B cell (primary cell): ENCODE measurements at regions not wholly inside any gene's neighbourhood (a gene's known extent, or its start where the extent isn't known, plus 50 kb on each side); places are given as distances from the start of the nearest gene placed in this dataset.

Experiments
- ATAC-seq: fragments of 200-7000 bp; cut with Tn5 transposase; one replicate; pipeline ENCODE4 v1.10.0; 2021; ENCODE audit warnings: low read depth, mild to moderate bottlenecking, moderate number of reproducible peaks, moderate library complexity
- CTCF ChIA-PET: fragments of 350-600 bp; sonication (Branson Sonifier 250); formaldehyde crosslinking; loops from one replicate; lab custom pipeline; 2021; ENCODE audit warnings: antibody characterized with exemption, inconsistent platforms; lab: Charles Lee
- POLR2A ChIA-PET: fragments of 350-600 bp; sonication (Branson Sonifier 250); formaldehyde crosslinking; loops from one replicate; lab custom pipeline; 2021; ENCODE audit warnings: antibody characterized with exemption; lab: Charles Lee
- DNase-seq: peaks from one replicate; pipeline ENCODE4 v3.0.0; 2013
- H2AFZ ChIP-seq: 2 replicates; pipeline ENCODE4 v1.6.1; 2012; ENCODE audit warnings: mild to moderate bottlenecking, low read depth, low read length; ENCODE audit not compliant: insufficient read depth, poor library complexity, severe bottlenecking
- H3K27ac ChIP-seq, 2 donors: 1 replicate in 1 of 2; 2 replicates in 1 of 2; pipeline ENCODE4 v1.5.1; 2012 to 2013; ENCODE audit warnings: low read length in 2 of 2, mild to moderate bottlenecking in 2 of 2, moderate library complexity in 1 of 2
- H3K27me3 ChIP-seq, 4 experiments: fragments of 200-600 bp in 1 of 4; sonication (generic) in 1 of 4; replicated peaks in 1 of 4; 1 replicate in 2 of 4; 2 replicates in 2 of 4; pipeline versions ENCODE4 v1.6.1 to v1.7.0; 2013 to 2016; ENCODE audit warnings: low read length in 3 of 4, mild to moderate bottlenecking in 2 of 4, mixed read lengths in 1 of 4, moderate library complexity in 1 of 4; ENCODE audit not compliant: insufficient read depth in 4 of 4, control insufficient read depth in 3 of 4; ENCODE audit errors: control extremely low read depth in 1 of 4
- H3K36me3 ChIP-seq, 2 experiments: replicated peaks in 1 of 2; 1 replicate in 1 of 2; 2 replicates in 1 of 2; pipeline versions ENCODE4 v1.6.1 to v1.7.1; 2013; ENCODE audit warnings: low read length in 1 of 2; ENCODE audit not compliant: insufficient read depth in 2 of 2, control insufficient read depth in 1 of 2; ENCODE audit errors: control extremely low read depth in 1 of 2, extremely low read depth in 1 of 2
- H3K4me1 ChIP-seq, 2 donors: fragments of 200-600 bp in 1 of 2; sonication (generic) in 1 of 2; 1 replicate in 1 of 2; 2 replicates in 1 of 2; pipeline versions ENCODE4 v1.5.1 to v1.6.1; 2013 to 2017; ENCODE audit warnings: low read length in 2 of 2; ENCODE audit not compliant: control insufficient read depth in 2 of 2, insufficient read depth in 2 of 2
- H3K4me2 ChIP-seq: replicated peaks from 2 replicates; pipeline ENCODE3; 2012; ENCODE audit warnings: mild to moderate bottlenecking, low read depth, low read length; ENCODE audit not compliant: poor library complexity, severe bottlenecking
- H3K4me3 ChIP-seq, 5 experiments: fragments of 200-600 bp in 1 of 5; sonication (generic) in 1 of 5; 1 replicate in 3 of 5; 2 replicates in 2 of 5; pipeline versions ENCODE4 v1.5.1 to v1.7.0; 2011 to 2016; ENCODE audit warnings: low read length in 4 of 5, mild to moderate bottlenecking in 4 of 5, low read depth in 2 of 5, control low read depth in 1 of 5, moderate library complexity in 1 of 5; ENCODE audit not compliant: insufficient read depth in 1 of 5; ENCODE audit errors: control extremely low read depth in 1 of 5, extremely low read depth in 1 of 5
- H3K79me2 ChIP-seq: fragments of 200-600 bp; sonication (generic); one replicate; pipeline ENCODE4 v1.6.0; 2016; ENCODE audit warnings: low read length; ENCODE audit not compliant: control insufficient read depth, insufficient read depth
- H3K9ac ChIP-seq: fragments of 200-600 bp; sonication (generic); 2 replicates; pipeline ENCODE4 v1.6.1; 2017; ENCODE audit warnings: mild to moderate bottlenecking, low read length, moderate library complexity
- H3K9me3 ChIP-seq, 3 donors: one replicate each; pipeline versions ENCODE4 v1.6.1 to v1.7.1; 2013; ENCODE audit warnings: low read length in 2 of 3; ENCODE audit not compliant: control insufficient read depth in 2 of 3, insufficient read depth in 1 of 3; ENCODE audit errors: control extremely low read depth in 1 of 3
- H4K20me1 ChIP-seq: 2 replicates; pipeline ENCODE4 v1.6.0; 2012; ENCODE audit warnings: mild to moderate bottlenecking, low read length; ENCODE audit not compliant: insufficient read depth, control insufficient read depth, poor library complexity, severe bottlenecking
- H3K27ac Mint-ChIP-seq: one replicate; pipeline ENCODE4 v1.8.0; 2021; ENCODE audit warnings: mixed read lengths
- H3K27me3 Mint-ChIP-seq: one replicate; pipeline ENCODE4 v1.8.0; 2021; ENCODE audit warnings: mixed read lengths
- H3K4me1 Mint-ChIP-seq: one replicate; pipeline ENCODE4 v1.8.0; 2021; ENCODE audit warnings: mixed read lengths
- H3K4me3 Mint-ChIP-seq: one replicate; pipeline ENCODE4 v1.8.0; 2021; ENCODE audit warnings: mixed read lengths
- H3K9me3 Mint-ChIP-seq: one replicate; pipeline ENCODE4 v1.8.0; 2022; ENCODE audit warnings: mixed read lengths; ENCODE audit not compliant: insufficient read depth
- EZH2 ChIP-seq: IDR thresholded peaks from 2 replicates; pipeline ENCODE4 v1.6.1; 2012; ENCODE audit warnings: borderline replicate concordance, low read depth, mild to moderate bottlenecking, moderate library complexity, low read length; ENCODE audit not compliant: insufficient read depth, poor library complexity, severe bottlenecking
- WGBS: methylation state at CpG from one replicate; pipeline ENCODE4 v1.1.5; 2013; ENCODE audit warnings: missing lambda C conversion rate; ENCODE audit not compliant: insufficient coverage; 5-methylcytosine and 5-hydroxymethylcytosine counted together
- intact Hi-C: fragments of 100-400 bp; cut with micrococcal nuclease; formaldehyde crosslinking; loops from one replicate; pipeline ENCODE4 v1.10.0; 2022
- TF ChIP-seq, protein P1 (sequence below): fragments of 200-600 bp; IDR thresholded peaks from one replicate; pipeline ENCODE4 v1.8.0; 2022; ENCODE audit warnings: antibody characterized with exemption, mild to moderate bottlenecking

DNA sequence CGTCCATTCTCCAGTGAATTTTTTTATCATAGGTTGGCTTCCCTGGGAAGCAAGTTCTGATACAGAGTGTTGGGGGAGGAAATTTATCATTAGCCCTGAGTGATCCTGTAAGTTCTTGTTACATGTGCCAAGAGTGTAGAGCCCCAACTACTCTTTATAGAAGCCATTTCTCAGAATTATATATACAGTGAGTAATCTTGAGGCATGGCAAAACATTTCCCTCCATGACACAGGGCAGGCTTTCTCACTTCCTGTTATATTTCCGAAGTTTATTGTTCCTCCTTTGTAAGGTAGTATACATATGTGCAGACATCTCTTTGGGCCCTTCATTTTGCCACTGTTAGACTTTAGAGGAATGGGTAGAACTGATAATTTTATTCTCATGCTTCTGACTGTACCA is 484.7 kb upstream of the NRXN1 start:
- no peak for DNase-seq
- Mint-ChIP-seq H3K4me3 (no peak overlapping the region), H3K27me3 (no peaks in the 10 kb centered on the region), H3K4me1 (no peaks in the 10 kb centered on the region), H3K9me3 (no peaks in the 10 kb centered on the region), H3K27ac (no peak overlapping the region)
- ChIA-PET POLR2A (no interaction called here), CTCF (no interaction called here)
- no peaks in the 10 kb centered on the region for H4K20me1 ChIP-seq
- no peak for ATAC-seq
- no peak overlapping the region for H3K9ac ChIP-seq
- H2AFZ ChIP-seq, result no peak overlapping the region
- no peak for TF ChIP-seq EZH2
- TF ChIP-seq, protein P1, sequence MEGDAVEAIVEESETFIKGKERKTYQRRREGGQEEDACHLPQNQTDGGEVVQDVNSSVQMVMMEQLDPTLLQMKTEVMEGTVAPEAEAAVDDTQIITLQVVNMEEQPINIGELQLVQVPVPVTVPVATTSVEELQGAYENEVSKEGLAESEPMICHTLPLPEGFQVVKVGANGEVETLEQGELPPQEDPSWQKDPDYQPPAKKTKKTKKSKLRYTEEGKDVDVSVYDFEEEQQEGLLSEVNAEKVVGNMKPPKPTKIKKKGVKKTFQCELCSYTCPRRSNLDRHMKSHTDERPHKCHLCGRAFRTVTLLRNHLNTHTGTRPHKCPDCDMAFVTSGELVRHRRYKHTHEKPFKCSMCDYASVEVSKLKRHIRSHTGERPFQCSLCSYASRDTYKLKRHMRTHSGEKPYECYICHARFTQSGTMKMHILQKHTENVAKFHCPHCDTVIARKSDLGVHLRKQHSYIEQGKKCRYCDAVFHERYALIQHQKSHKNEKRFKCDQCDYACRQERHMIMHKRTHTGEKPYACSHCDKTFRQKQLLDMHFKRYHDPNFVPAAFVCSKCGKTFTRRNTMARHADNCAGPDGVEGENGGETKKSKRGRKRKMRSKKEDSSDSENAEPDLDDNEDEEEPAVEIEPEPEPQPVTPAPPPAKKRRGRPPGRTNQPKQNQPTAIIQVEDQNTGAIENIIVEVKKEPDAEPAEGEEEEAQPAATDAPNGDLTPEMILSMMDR, result no peak
- no peak overlapping the region for H3K27ac ChIP-seq
- H3K36me3 ChIP-seq, result no peaks in the 10 kb centered on the region
- no peaks in the 10 kb centered on the region for H3K9me3 ChIP-seq
- H3K79me2 ChIP-seq, result no peaks in the 10 kb centered on the region
- H3K4me3 ChIP-seq, result no peak overlapping the region
- intact Hi-C loops, result no loop called here
- H3K27me3 ChIP-seq, result no peaks in the 10 kb centered on the region
- 50% methylated on average over 1 of the region's 2 CpGs for WGBS
- H3K4me2 ChIP-seq, result no peak overlapping the region
- H3K4me1 ChIP-seq, result no peaks in the 10 kb centered on the region

DNA sequence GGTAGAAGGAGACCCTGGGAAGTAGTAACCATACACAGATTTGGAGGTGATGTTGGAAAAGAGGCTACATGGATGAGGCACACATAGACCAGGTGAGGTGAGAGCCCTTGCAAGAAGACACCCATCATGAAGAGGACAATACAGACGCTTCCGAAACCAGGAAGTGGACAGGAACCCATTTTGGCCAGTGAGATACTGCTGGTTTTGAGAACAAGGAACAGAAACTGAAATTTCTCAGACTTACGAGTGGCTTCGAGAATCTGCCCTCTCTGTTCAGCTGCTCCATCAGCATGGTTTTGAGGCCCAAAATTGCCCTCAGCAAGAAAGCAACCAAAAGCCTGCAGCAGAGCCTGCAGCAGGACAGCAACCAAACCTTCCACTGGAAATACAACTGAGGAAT is 479.1 kb upstream of the NRXN1 start:
- H3K4me3 ChIP-seq, result no peak overlapping the region

More for the DNA sequence above, 479.1 kb upstream of the NRXN1 start:
- no peaks in the 10 kb centered on the region for H3K36me3 ChIP-seq
- ChIA-PET POLR2A (no interaction called here), CTCF (no interaction called here)
- H3K27me3 Mint-ChIP-seq, result no peaks in the 10 kb centered on the region
- no peak overlapping the region for H3K4me2 ChIP-seq
- no peaks in the 10 kb centered on the region for H3K4me1 Mint-ChIP-seq
- no peaks in the 10 kb centered on the region for H3K27me3 ChIP-seq
- H3K9me3 ChIP-seq, result no peaks in the 10 kb centered on the region
- no peak for TF ChIP-seq EZH2
- TF ChIP-seq, protein P1, result no peak
- no peaks in the 10 kb centered on the region for H3K4me1 ChIP-seq
- no peaks in the 10 kb centered on the region for H4K20me1 ChIP-seq
- no peak overlapping the region for H3K27ac Mint-ChIP-seq
- H3K79me2 ChIP-seq, result no peaks in the 10 kb centered on the region
- 64% methylated on average over 4 of the region's 4 CpGs for WGBS
- no peak overlapping the region for H3K4me3 Mint-ChIP-seq
- no peaks in the 10 kb centered on the region for H3K9me3 Mint-ChIP-seq
- ATAC-seq (no peak), DNase-seq (no peak)
- H3K9ac ChIP-seq, result no peak overlapping the region
- intact Hi-C loops, result no loop called here
- H3K27ac ChIP-seq, result no peak overlapping the region
- no peak overlapping the region for H2AFZ ChIP-seq
